NB4 (cell line): ENCODE measurements at regions not wholly inside any gene's neighbourhood (a gene's known extent, or its start where the extent isn't known, plus 50 kb on each side); places are given as distances from the start of the nearest gene placed in this dataset.

Experiments used
- POLR2A ChIP-seq: IDR thresholded peaks from 2 replicates; pipeline ENCODE4 v1.6.1; 2011; ENCODE audit warnings: mild to moderate bottlenecking; ENCODE audit not compliant: insufficient read length; ENCODE audit errors: extremely low read depth
- TF ChIP-seq, protein P1 (sequence below): IDR thresholded peaks from one replicate; pipeline ENCODE4 v1.5.1; 2012; ENCODE audit warnings: low read depth, low read length

DNA sequence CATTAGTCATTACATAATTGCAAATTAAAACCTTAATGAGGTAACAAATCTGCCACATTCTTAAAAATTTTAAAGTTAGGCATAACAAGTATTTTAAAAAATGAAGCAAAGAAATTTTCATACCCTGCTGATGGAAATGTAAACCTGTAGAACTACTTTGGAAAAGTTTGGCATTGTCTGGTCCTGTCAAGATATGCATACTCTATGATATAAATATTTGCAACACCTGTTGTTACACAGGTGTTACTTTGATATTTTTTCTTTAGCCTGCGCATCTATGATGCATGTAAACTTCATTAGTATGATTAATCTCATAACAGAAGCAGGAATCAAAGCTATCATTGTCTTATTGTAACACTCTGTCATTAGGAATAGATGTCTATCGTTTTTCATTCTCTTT is 634.3 kb downstream of the TRIB2 start:
- TF ChIP-seq POLR2A: no peak
- TF ChIP-seq, protein P1, sequence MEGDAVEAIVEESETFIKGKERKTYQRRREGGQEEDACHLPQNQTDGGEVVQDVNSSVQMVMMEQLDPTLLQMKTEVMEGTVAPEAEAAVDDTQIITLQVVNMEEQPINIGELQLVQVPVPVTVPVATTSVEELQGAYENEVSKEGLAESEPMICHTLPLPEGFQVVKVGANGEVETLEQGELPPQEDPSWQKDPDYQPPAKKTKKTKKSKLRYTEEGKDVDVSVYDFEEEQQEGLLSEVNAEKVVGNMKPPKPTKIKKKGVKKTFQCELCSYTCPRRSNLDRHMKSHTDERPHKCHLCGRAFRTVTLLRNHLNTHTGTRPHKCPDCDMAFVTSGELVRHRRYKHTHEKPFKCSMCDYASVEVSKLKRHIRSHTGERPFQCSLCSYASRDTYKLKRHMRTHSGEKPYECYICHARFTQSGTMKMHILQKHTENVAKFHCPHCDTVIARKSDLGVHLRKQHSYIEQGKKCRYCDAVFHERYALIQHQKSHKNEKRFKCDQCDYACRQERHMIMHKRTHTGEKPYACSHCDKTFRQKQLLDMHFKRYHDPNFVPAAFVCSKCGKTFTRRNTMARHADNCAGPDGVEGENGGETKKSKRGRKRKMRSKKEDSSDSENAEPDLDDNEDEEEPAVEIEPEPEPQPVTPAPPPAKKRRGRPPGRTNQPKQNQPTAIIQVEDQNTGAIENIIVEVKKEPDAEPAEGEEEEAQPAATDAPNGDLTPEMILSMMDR: no peak
